IMR-90 (cell line): ENCODE measurements at regions not wholly inside any gene's neighbourhood (a gene's known extent, or its start where the extent isn't known, plus 50 kb on each side); places are given as distances from the start of the nearest gene placed in this dataset.

Source experiments
- CTCF ChIP-seq: conservative IDR thresholded peaks from 2 replicates; pipeline ENCODE4 v1.5.1; 2012; ENCODE audit warnings: mild to moderate bottlenecking, low read depth, low read length, improper control_type of control experiment
- MAFK ChIP-seq: IDR thresholded peaks from 2 replicates; pipeline ENCODE4 v1.6.1; 2012; ENCODE audit warnings: low read depth, low read length, improper control_type of control experiment
- MXI1 ChIP-seq: IDR thresholded peaks from 2 replicates; pipeline ENCODE4 v1.6.1; 2012; ENCODE audit warnings: low read depth, mild to moderate bottlenecking, low read length, moderate library complexity, borderline replicate concordance
- POLR2A ChIP-seq: IDR thresholded peaks from 2 replicates; pipeline ENCODE4 v1.6.1; 2012; ENCODE audit warnings: mild to moderate bottlenecking, low read depth, low read length
- RAD21 ChIP-seq: IDR thresholded peaks from 2 replicates; pipeline ENCODE4 v1.6.1; 2012; ENCODE audit warnings: low read length, improper control_type of control experiment
- RFX5 ChIP-seq: IDR thresholded peaks from 2 replicates; pipeline ENCODE4 v1.8.0; 2012; ENCODE audit warnings: low read depth, mild to moderate bottlenecking, low read length, moderate library complexity
- TF ChIP-seq, protein P1 (sequence below): fragments of 150-350 bp; IDR thresholded peaks from 2 replicates; pipeline ENCODE4 v1.6.1; 2016; ENCODE audit warnings: low read depth, mild to moderate bottlenecking, low read length, moderate library complexity, borderline replicate concordance

- TF ChIP-seq POLR2A (no peak), CTCF (no peak), MAFK (no peak), RFX5 (no peak), MXI1 (no peak), RAD21 (no peak)
- TF ChIP-seq, protein P1, sequence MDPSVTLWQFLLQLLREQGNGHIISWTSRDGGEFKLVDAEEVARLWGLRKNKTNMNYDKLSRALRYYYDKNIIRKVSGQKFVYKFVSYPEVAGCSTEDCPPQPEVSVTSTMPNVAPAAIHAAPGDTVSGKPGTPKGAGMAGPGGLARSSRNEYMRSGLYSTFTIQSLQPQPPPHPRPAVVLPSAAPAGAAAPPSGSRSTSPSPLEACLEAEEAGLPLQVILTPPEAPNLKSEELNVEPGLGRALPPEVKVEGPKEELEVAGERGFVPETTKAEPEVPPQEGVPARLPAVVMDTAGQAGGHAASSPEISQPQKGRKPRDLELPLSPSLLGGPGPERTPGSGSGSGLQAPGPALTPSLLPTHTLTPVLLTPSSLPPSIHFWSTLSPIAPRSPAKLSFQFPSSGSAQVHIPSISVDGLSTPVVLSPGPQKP: no peak
These were observed 112.1 kb upstream of the ANO1 start for GRCh38 chr11:69965821-69966582.
